GM04504 (cell line): ENCODE measurements at regions not wholly inside any gene's neighbourhood (a gene's known extent, or its start where the extent isn't known, plus 50 kb on each side); places are given as distances from the start of the nearest gene placed in this dataset.
"Not testable (repeated sequence)": the region's sequence is repeated elsewhere in the genome, so short reads cannot be mapped to it uniquely, and the experiment has no call there.

Experiments
- DNase-seq: peaks from one replicate; pipeline ENCODE4 v3.0.0-alpha.2; 2012; ENCODE audit warnings: low read depth

- no peak for DNase-seq
Observed at GRCh38 chr9:82722561-82722960, 340.4 kb downstream of the RASEF start.

GRCh38 chr9:82726424-82727276 lies 336.3 kb downstream of the RASEF start:
- DNase-seq: no peak

- no peak for DNase-seq
Observed at GRCh38 chr9:82729141-82729540, 333.8 kb downstream of the RASEF start.

- DNase-seq: no peak
Observed at GRCh38 chr9:82729991-82730589, 332.9 kb downstream of the RASEF start.

GRCh38 chr9:82732928-82733327 lies 330.0 kb downstream of the RASEF start:
- DNase-seq: no peak

GRCh38 chr9:82736126-82736525 lies 326.8 kb downstream of the RASEF start:
- DNase-seq: no peak

- no peak for DNase-seq
Observed at GRCh38 chr9:82736701-82737100, 326.2 kb downstream of the RASEF start.

- no peak for DNase-seq
Observed at GRCh38 chr9:82745919-82746318, 317.0 kb downstream of the RASEF start.

- DNase-seq: no peak
Observed at GRCh38 chr9:82750411-82750913, 312.5 kb downstream of the RASEF start.

GRCh38 chr9:82757924-82758323 lies 305.0 kb downstream of the RASEF start:
- no peak for DNase-seq

- DNase-seq: no peak
Observed at GRCh38 chr9:82761027-82761426, 301.9 kb downstream of the RASEF start.

GRCh38 chr9:82761956-82762355 lies 301.0 kb downstream of the RASEF start:
- DNase-seq: no peak

- no peak for DNase-seq
Observed at GRCh38 chr9:82763656-82764055, 299.3 kb downstream of the RASEF start.

- DNase-seq: no peak
Observed at GRCh38 chr9:82764061-82764668, 298.8 kb downstream of the RASEF start.

GRCh38 chr9:82774707-82775231 lies 288.2 kb downstream of the RASEF start:
- not testable (repeated sequence) for DNase-seq

GRCh38 chr9:82776508-82776907 lies 286.4 kb downstream of the RASEF start:
- DNase-seq: no peak

- no peak for DNase-seq
Observed at GRCh38 chr9:82777366-82777765, 285.6 kb downstream of the RASEF start.

GRCh38 chr9:82778923-82779322 lies 284.0 kb downstream of the RASEF start:
- not testable (repeated sequence) for DNase-seq

GRCh38 chr9:82780017-82780416 lies 282.9 kb downstream of the RASEF start:
- no peak for DNase-seq

GRCh38 chr9:82781921-82782392 lies 281.0 kb downstream of the RASEF start:
- DNase-seq: no peak

- no peak for DNase-seq
Observed at GRCh38 chr9:82783045-82783444, 279.9 kb downstream of the RASEF start.

- no peak for DNase-seq
Observed at GRCh38 chr9:82784589-82784988, 278.4 kb downstream of the RASEF start.
